ENCODE measurements at regions not wholly inside any gene's neighbourhood (a gene's known extent, or its start where the extent isn't known, plus 50 kb on each side); places are given as distances from the start of the nearest gene placed in this dataset.

GRCh38 chr22:33117821-33118220 lies 59.6 kb upstream of the SYN3 start:
- no peak for ATAC-seq (ENCODE audit: insufficient read depth, low read depth)
- Histone ChIP-seq H3K36me3 (ENCODE audit: insufficient read depth, low read length) (no peaks in the 10 kb centered on the region), H3K9ac (ENCODE audit: low read depth, low read length) (no peak overlapping the region), H3K9me3 (ENCODE audit: insufficient read depth, low read length, severe bottlenecking) (no peaks in the 10 kb centered on the region), H3K27ac (ENCODE audit: low read length) (no peak overlapping the region), H3K4me2 (ENCODE audit: insufficient read depth, low read length) (no peak overlapping the region), H3K4me3 (ENCODE audit: low read depth in 1 of 2, low read length in 2 of 2) (no peak overlapping the region), H4K20me1 (ENCODE audit: insufficient read depth, low read length) (no peaks in the 10 kb centered on the region), H2AFZ (ENCODE audit: low read depth, low read length) (no peak overlapping the region), H3K27me3 (ENCODE audit: insufficient read depth, low read length, poor library complexity) (no peaks in the 10 kb centered on the region), H3K4me1 (ENCODE audit: insufficient read depth, low read length) (no peaks in the 10 kb centered on the region), H3K79me2 (ENCODE audit: insufficient read depth, low read length) (no peaks in the 10 kb centered on the region)
- no peak for TF ChIP-seq CTCF (IDR thresholded peaks at IDR 0.05; ENCODE audit: borderline replicate concordance, extremely low read depth, low read length, poor library complexity, severe bottlenecking)
- DNase-seq = no peak

GRCh38 chr22:33116841-33117547 lies 58.8 kb upstream of the SYN3 start:
- ATAC-seq (ENCODE audit: insufficient read depth, low read depth) (no peak), DNase-seq (no peak)
- TF ChIP-seq EZH2 (IDR thresholded peaks at IDR 0.05; ENCODE audit: borderline replicate concordance, low read depth, low read length, severe bottlenecking) = no peak
- no peak for TF ChIP-seq CTCF (IDR thresholded peaks at IDR 0.05; ENCODE audit: borderline replicate concordance, extremely low read depth, low read length, poor library complexity, severe bottlenecking)
- H3K4me1 ChIP-seq (ENCODE audit: insufficient read depth, low read length) = no peaks in the 10 kb centered on the region
- H4K20me1 ChIP-seq (ENCODE audit: insufficient read depth, low read length) = no peaks in the 10 kb centered on the region
- H3K79me2 ChIP-seq (ENCODE audit: insufficient read depth, low read length) = no peaks in the 10 kb centered on the region
- H3K27me3 ChIP-seq (ENCODE audit: insufficient read depth, low read length, poor library complexity) = no peaks in the 10 kb centered on the region
- no peak overlapping the region for H3K27ac ChIP-seq (ENCODE audit: low read length)
- no peak overlapping the region for H3K9ac ChIP-seq (ENCODE audit: low read depth, low read length)
- H3K36me3 ChIP-seq (ENCODE audit: insufficient read depth, low read length) = no peaks in the 10 kb centered on the region
- no peak overlapping the region for H2AFZ ChIP-seq (ENCODE audit: low read depth, low read length)
- H3K4me2 ChIP-seq (ENCODE audit: insufficient read depth, low read length) = no peak overlapping the region
- H3K9me3 ChIP-seq (ENCODE audit: insufficient read depth, low read length, severe bottlenecking) = no peaks in the 10 kb centered on the region
- no peak overlapping the region for H3K4me3 ChIP-seq (ENCODE audit: low read depth in 1 of 2, low read length in 2 of 2)

GRCh38 chr22:33114565-33114964 lies 56.4 kb upstream of the SYN3 start:
- H3K27ac ChIP-seq (ENCODE audit: low read length) = no peak overlapping the region
- H3K27me3 ChIP-seq (ENCODE audit: insufficient read depth, low read length, poor library complexity) = no peaks in the 10 kb centered on the region
- no peaks in the 10 kb centered on the region for H3K79me2 ChIP-seq (ENCODE audit: insufficient read depth, low read length)
- H4K20me1 ChIP-seq (ENCODE audit: insufficient read depth, low read length) = no peaks in the 10 kb centered on the region
- ATAC-seq (ENCODE audit: insufficient read depth, low read depth) = no peak
- H3K4me1 ChIP-seq (ENCODE audit: insufficient read depth, low read length) = no peaks in the 10 kb centered on the region
- H3K4me2 ChIP-seq (ENCODE audit: insufficient read depth, low read length) = no peak overlapping the region
- no peaks in the 10 kb centered on the region for H3K9me3 ChIP-seq (ENCODE audit: insufficient read depth, low read length, severe bottlenecking)
- no peak overlapping the region for H3K9ac ChIP-seq (ENCODE audit: low read depth, low read length)
- TF ChIP-seq EZH2 (IDR thresholded peaks at IDR 0.05; ENCODE audit: borderline replicate concordance, low read depth, low read length, severe bottlenecking) (no peak), CTCF (IDR thresholded peaks at IDR 0.05; ENCODE audit: borderline replicate concordance, extremely low read depth, low read length, poor library complexity, severe bottlenecking) (no peak)
- no peaks in the 10 kb centered on the region for H3K36me3 ChIP-seq (ENCODE audit: insufficient read depth, low read length)
- H3K4me3 ChIP-seq (ENCODE audit: low read depth in 1 of 2, low read length in 2 of 2) = no peak overlapping the region
- DNase-seq = no peak
- no peak overlapping the region for H2AFZ ChIP-seq (ENCODE audit: low read depth, low read length)
